Ecto neural progenitor cell (in vitro differentiated cells): ENCODE measurements at regions not wholly inside any gene's neighbourhood (a gene's known extent, or its start where the extent isn't known, plus 50 kb on each side); places are given as distances from the start of the nearest gene placed in this dataset.

Source experiments
- DNase-seq: peaks from one replicate; pipeline ENCODE4 v3.0.0-alpha.2; 2018; ENCODE audit warnings: low spot score

GRCh38 chr5:175107865-175108264 is 336.1 kb downstream of the DRD1 start:
- DNase-seq, result no peak

- no peak for DNase-seq
Measured at GRCh38 chr5:175107028-175107588, 336.9 kb downstream of the DRD1 start.

GRCh38 chr5:175104677-175105076 is 339.3 kb downstream of the DRD1 start:
- DNase-seq, result no peak

GRCh38 chr5:175103746-175104145 is 340.2 kb downstream of the DRD1 start:
- no peak for DNase-seq

- no peak for DNase-seq
Measured at GRCh38 chr5:175102717-175103116, 341.3 kb downstream of the DRD1 start.

- DNase-seq, result no peak
Measured at GRCh38 chr5:175098301-175098700, 345.7 kb downstream of the DRD1 start.

- DNase-seq, result no peak
Measured at GRCh38 chr5:175096469-175097165, 347.4 kb downstream of the DRD1 start.

GRCh38 chr5:175094461-175094860 is 349.5 kb downstream of the DRD1 start:
- DNase-seq, result no peak

- DNase-seq, result no peak
Measured at GRCh38 chr5:175092691-175093090, 351.3 kb downstream of the DRD1 start.

GRCh38 chr5:175088963-175089362 is 355.0 kb downstream of the DRD1 start:
- DNase-seq, result no peak

- DNase-seq, result no peak
Measured at GRCh38 chr5:175082866-175083590, 358.6 kb downstream of the MSX2 start.

- no peak for DNase-seq
Measured at GRCh38 chr5:175082346-175082745, 358.0 kb downstream of the MSX2 start.

GRCh38 chr5:175079707-175080106 is 355.3 kb downstream of the MSX2 start:
- no peak for DNase-seq

- no peak for DNase-seq
Measured at GRCh38 chr5:175070283-175070682, 345.9 kb downstream of the MSX2 start.

- DNase-seq, result no peak
Measured at GRCh38 chr5:175060257-175060656, 335.9 kb downstream of the MSX2 start.

- DNase-seq, result peak; percentile 84
Measured at GRCh38 chr5:175059687-175060211, 335.4 kb downstream of the MSX2 start.

- no peak for DNase-seq
Measured at GRCh38 chr5:175056831-175057230, 332.4 kb downstream of the MSX2 start.

GRCh38 chr5:175054243-175054642 is 329.9 kb downstream of the MSX2 start:
- DNase-seq, result no peak

GRCh38 chr5:175052351-175052750 is 328.0 kb downstream of the MSX2 start:
- no peak for DNase-seq

GRCh38 chr5:175047048-175047447 is 322.7 kb downstream of the MSX2 start:
- no peak for DNase-seq

- no peak for DNase-seq
Measured at GRCh38 chr5:175045820-175046219, 321.4 kb downstream of the MSX2 start.

GRCh38 chr5:175037820-175038219 is 313.4 kb downstream of the MSX2 start:
- no peak for DNase-seq

GRCh38 chr5:175035882-175036533 is 311.6 kb downstream of the MSX2 start:
- no peak for DNase-seq
